Cardiac muscle cell (in vitro differentiated cells and primary cell): ENCODE measurements at regions not wholly inside any gene's neighbourhood (a gene's known extent, or its start where the extent isn't known, plus 50 kb on each side); places are given as distances from the start of the nearest gene placed in this dataset.

Experiments
- DNase-seq, 2 donors: peaks; one replicate each; pipeline versions ENCODE4 v3.0.0 to v3.0.0-alpha.2; 2010 to 2017; ENCODE audit warnings: low read depth in 1 of 2, low spot score in 1 of 2
- H3K27ac ChIP-seq: fragments of 200-600 bp; sonication (generic); 2 replicates; pipeline ENCODE4 v1.5.1; 2016
- H3K27me3 ChIP-seq: fragments of 200-600 bp; sonication (generic); 2 replicates; pipeline ENCODE4 v1.6.0; 2016; ENCODE audit warnings: control low read depth
- H3K36me3 ChIP-seq: fragments of 200-600 bp; sonication (generic); 2 replicates; pipeline ENCODE4 v1.5.1; 2016; ENCODE audit warnings: control low read depth
- H3K4me1 ChIP-seq: fragments of 200-600 bp; sonication (generic); 2 replicates; pipeline ENCODE4 v1.8.1; 2017; ENCODE audit warnings: low read depth, mild to moderate bottlenecking, mixed run types
- H3K4me3 ChIP-seq: fragments of 200-600 bp; sonication (generic); 2 replicates; pipeline ENCODE4 v1.5.1; 2016; ENCODE audit warnings: mild to moderate bottlenecking
- H3K9me3 ChIP-seq: fragments of 200-600 bp; sonication (generic); 2 replicates; pipeline ENCODE4 v1.5.1; 2017; ENCODE audit warnings: low read depth, mild to moderate bottlenecking, control low read depth
- CTCF ChIP-seq: IDR thresholded peaks from 2 replicates; pipeline ENCODE4 v1.5.1; 2012; ENCODE audit warnings: low read depth, mild to moderate bottlenecking, low read length

DNA sequence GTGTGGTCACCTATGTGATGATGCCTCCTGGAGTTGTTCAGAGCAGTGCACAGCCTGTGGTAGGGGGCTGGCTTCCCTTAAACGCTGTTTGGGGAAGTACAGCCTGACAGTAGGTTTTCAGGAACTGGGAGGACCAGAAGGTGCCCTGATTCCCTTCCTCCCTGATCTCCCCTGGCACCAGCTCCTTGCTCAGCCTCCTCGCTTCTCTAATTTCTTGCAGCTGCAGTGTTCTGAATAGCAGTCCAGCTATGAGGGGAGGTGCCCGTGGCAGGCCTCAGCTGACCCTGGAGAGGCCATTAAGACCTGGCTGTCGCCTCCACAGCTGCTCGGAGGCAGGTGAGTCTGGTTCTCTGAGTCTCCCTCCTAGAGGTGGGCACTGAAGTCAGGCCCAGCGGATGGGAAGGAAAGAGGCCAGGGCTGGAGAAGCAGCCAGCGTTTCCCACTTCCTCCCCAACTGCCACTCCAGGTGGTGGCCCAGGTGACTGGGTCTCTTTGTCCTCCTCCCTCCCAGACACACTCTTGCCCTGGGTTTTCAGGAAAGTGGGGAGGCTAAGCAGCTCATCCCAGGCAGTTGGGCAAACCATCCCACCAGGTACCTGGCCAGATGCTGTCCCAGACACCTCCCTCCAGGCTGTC, 52.0 kb upstream of the RPL11 start:
- no peaks in the 10 kb centered on the region for H3K27me3 ChIP-seq
- H3K9me3 ChIP-seq: no peaks in the 10 kb centered on the region
- peaks cover 37% of the 10 kb centered on the region for H3K4me1 ChIP-seq
- no peak for DNase-seq
- TF ChIP-seq CTCF: no peak
- no peak overlapping the region for H3K4me3 ChIP-seq
- peak overlapping the region; percentile 90 for H3K27ac ChIP-seq
- H3K36me3 ChIP-seq: no peaks in the 10 kb centered on the region

DNA sequence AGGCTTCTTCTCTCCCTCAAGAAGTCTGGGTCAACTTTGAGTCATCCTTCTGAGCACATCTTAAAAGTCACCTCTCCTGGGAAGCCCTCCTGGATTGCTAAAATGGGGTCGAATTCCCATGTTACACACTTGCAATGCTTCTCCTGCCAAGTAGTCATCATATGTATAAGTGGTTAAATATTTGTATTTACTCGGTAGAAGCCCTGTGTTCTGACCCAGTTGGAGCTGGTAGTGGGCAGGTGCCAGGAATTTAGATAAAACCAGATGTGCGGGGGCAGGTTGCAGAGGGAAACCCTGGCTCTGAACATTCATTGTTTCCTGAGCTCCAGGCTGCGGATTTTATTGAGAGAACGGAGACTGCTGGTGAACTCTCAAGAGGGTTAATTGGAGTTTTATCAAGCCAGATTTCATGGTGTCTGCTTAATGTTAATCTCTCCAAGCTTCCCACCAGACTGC, 52.8 kb upstream of the RPL11 start:
- no peaks in the 10 kb centered on the region for H3K9me3 ChIP-seq
- no peaks in the 10 kb centered on the region for H3K27me3 ChIP-seq
- TF ChIP-seq CTCF: no peak
- H3K27ac ChIP-seq: peak overlapping the region; percentile 90
- DNase-seq: peak; percentile 52 to 77
- peaks cover 31% of the 10 kb centered on the region for H3K4me1 ChIP-seq
- no peaks in the 10 kb centered on the region for H3K36me3 ChIP-seq
- H3K4me3 ChIP-seq: no peak overlapping the region

GRCh38 chr1:23638188-23638619, 53.4 kb upstream of the RPL11 start:
- H3K36me3 ChIP-seq: no peaks in the 10 kb centered on the region
- H3K4me1 ChIP-seq: peaks cover 27% of the 10 kb centered on the region
- TF ChIP-seq CTCF: no peak
- H3K9me3 ChIP-seq: no peaks in the 10 kb centered on the region
- DNase-seq: no peak
- H3K27ac ChIP-seq: peak overlapping the region; percentile 90
- no peaks in the 10 kb centered on the region for H3K27me3 ChIP-seq
- H3K4me3 ChIP-seq: no peak overlapping the region

- Histone ChIP-seq H3K4me1 (peaks cover 27% of the 10 kb centered on the region), H3K27ac (no peak overlapping the region)
- no peak for TF ChIP-seq CTCF
Measured at GRCh38 chr1:23636009-23636408, 55.6 kb upstream of the RPL11 start.

GRCh38 chr1:23634840-23635651, 56.6 kb upstream of the RPL11 start:
- peak overlapping the region; percentile 76 for H3K27ac ChIP-seq
- peaks cover 27% of the 10 kb centered on the region for H3K4me1 ChIP-seq
- no peaks in the 10 kb centered on the region for H3K36me3 ChIP-seq
- H3K9me3 ChIP-seq: no peaks in the 10 kb centered on the region
- no peaks in the 10 kb centered on the region for H3K27me3 ChIP-seq
- peak; percentile 63 to 84 for DNase-seq
- no peak overlapping the region for H3K4me3 ChIP-seq
- TF ChIP-seq CTCF: peak; percentile 89

More at GRCh38 chr1:23636009-23636408, 55.6 kb upstream of the RPL11 start:
- H3K36me3 ChIP-seq: no peaks in the 10 kb centered on the region
- H3K9me3 ChIP-seq: no peaks in the 10 kb centered on the region
- no peak overlapping the region for H3K4me3 ChIP-seq
- no peak for DNase-seq
- H3K27me3 ChIP-seq: no peaks in the 10 kb centered on the region
